GM18907 (cell line): ENCODE measurements at regions not wholly inside any gene's neighbourhood (a gene's known extent, or its start where the extent isn't known, plus 50 kb on each side); places are given as distances from the start of the nearest gene placed in this dataset.
"Not testable (repeated sequence)": the region's sequence is repeated elsewhere in the genome, so short reads cannot be mapped to it uniquely, and the experiment has no call there.

Experiments used
- ATAC-seq: cut with Tn5 transposase; IDR thresholded peaks from one replicate; pipeline ENCODE4 v1.9.1; 2021; ENCODE audit warnings: mild to moderate bottlenecking, moderate library complexity; ENCODE audit not compliant: unreplicated experiment

DNA sequence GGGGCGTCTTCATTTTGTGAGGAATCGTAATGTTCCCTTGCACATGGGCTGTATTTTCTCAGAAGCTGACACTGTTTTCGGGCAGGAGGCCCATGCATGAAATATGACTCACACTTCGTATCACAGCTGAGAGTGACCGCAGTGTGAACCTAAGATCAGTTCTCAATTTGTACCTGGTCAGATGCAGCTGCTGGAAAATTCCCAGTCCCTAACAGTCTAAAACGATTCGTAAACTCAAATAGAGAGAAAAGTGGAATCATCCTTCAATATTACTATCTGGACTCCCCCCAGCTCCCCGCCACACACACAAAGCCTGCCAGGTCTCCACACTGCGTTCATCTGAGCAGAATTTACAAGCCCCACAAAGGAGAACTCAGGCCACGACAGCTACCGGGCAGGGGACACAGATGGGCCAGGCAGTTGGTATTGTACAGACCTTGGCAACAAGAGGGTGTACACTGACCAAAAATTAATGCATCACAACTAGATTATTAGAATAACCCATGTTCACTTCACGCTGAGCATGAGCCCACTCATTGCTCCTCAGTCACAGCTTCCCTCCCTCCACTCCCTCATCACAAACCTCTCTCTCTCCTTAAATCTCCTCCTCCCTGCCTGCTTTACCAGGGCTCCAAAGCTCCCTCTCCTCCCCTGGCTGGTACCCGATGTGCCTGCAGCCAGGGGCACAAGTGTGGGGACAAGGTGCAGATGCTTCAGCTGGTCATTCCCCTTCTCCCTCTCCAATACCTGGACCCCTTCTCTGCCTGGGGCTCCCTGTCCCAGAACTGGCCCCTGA lies 488.4 kb downstream of the PREX1 start:
- ATAC-seq, result no peak

DNA sequence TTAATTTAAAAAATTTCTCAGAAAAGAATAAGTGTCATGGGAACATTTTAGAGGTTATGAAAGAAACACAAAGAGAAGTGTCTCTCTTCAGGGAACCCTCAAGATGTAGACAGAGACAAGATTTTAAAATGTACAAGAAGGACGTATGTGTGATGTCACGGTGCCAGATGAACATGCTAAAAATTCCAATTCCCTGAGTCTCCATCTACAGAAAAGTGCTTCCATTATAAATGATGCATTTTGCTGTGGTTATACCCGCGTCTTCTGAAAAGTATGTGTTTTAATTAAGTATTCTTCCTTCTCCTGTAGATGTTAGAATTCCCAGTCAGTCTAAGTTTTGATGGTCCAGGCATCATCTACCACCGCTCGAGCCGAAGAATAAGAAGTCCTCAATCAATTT lies 489.1 kb downstream of the PREX1 start:
- ATAC-seq, result no peak

DNA sequence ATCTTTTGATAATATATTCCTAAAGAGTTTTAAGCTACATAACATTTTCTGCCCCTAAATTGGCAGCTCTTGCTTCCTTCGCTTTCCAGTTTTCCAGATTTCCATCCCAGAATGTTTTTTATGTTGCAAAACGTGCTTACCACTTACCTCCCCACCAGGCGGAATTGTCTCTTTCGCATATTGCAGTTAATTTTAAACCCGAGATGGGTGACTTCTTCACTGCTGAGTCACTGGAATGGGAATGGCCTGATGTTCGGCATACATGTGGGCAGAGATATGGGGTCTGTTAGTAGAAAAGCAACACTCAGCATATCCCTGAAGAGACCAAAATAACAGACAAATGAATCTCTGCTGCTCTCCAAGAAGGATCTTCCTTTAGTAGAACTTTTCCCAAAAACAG lies 491.2 kb downstream of the PREX1 start:
- no peak for ATAC-seq

DNA sequence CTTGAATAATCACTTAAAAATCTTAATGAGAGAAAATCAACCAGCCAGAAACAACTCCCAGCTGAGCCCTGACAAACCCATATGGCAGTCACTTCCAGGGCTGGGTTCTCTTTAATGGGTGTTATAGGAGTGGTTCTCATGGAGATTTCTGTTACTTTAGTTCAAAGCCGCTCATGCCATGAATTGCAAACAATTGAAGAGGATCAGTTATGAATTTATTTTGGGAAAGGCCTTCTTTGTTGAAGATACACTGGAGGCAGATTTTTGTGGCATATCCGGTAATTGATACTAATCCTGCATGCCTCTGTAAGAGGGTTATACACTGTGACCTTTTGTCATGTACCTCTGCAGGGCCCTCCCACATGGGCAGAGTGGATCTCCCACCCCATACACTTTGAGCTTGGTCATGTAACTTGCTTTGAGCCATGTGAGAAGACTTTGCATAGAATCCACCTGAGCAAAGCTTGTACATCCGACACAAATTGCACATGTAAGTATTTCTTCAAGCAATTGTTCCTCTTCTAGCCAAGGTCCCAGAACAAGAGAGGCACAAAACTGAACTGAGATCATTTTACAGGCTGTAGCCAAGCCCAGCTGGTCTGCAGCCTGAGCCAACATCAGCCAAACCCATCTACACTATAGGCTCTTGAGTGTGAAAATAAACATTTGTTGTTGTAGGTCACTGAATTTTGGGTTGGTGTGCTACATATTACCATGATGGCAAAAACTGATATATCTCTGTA lies 492.3 kb downstream of the PREX1 start:
- ATAC-seq, result no peak

DNA sequence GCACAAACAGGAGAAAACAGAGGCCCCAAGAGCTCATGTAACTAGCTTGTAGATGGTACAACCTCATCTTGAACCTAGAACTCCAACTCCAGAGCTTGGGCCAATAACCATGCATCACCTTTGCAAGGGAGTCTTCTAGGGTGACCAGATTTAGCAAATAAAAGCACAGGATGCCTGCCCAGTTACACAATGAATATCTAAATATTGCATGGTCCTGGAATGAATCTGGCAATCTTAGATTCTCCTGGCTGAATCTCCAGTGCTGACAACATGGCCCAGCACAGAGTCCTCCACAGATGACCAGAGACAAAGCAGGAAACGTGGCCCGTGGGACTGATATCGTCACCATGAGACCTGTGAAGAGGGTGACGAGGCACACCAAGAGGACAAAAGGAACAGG lies 494.1 kb downstream of the PREX1 start:
- no peak for ATAC-seq

DNA sequence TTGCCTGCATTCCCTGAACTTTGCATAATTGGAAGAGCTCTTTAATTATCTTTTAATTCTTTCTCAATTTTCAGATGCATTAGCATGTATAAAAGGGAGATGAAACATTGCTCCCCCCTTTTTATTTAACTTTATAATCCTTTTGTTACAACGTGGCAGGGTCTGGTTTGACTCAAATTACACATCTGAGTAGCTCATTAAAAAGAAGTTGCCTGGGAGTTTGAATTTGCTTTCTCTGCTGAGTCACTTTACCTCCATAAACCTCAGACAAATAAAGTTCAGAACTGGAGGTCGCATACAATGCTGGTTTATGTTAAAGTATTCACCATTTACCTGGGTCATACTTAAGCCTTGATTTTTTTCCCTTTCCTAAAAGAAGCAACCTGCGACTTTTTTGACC lies 495.2 kb downstream of the PREX1 start:
- ATAC-seq, result no peak

DNA sequence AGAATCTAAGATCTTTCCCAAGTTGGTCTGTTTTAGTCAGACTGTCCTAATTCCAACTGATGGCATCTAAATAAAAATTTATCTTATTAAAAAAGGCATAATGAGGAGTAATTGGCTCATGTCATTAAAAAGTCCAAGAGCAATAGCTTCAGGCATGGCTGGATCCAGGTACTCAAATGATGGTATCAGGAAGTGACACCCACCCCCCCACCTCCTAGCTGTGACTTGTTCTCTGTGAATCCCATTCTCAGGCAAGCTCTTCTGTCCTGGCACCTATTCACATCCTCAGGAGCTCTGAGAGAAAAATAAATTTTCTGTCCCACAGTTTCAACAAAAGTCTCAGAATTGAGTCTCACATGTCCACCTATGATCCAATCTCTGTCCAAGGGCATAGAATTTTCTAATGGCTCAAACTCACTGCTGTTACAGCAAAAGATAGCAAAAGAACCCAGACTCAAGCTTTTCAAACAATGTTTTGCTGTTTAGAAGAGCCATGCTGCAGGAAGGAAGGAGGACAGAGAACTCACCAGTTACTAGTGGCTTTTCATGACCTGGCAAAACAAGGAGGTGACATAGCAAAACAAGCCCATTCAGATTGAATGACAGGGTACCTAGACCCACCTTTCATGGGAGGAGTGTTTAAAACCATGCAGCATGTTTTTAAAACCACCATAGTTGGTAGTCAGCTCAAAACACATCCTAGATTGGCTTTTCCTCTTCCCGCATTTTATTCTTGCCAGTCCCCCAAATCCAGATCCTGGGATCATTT lies 496.1 kb downstream of the PREX1 start:
- ATAC-seq, result no peak

DNA sequence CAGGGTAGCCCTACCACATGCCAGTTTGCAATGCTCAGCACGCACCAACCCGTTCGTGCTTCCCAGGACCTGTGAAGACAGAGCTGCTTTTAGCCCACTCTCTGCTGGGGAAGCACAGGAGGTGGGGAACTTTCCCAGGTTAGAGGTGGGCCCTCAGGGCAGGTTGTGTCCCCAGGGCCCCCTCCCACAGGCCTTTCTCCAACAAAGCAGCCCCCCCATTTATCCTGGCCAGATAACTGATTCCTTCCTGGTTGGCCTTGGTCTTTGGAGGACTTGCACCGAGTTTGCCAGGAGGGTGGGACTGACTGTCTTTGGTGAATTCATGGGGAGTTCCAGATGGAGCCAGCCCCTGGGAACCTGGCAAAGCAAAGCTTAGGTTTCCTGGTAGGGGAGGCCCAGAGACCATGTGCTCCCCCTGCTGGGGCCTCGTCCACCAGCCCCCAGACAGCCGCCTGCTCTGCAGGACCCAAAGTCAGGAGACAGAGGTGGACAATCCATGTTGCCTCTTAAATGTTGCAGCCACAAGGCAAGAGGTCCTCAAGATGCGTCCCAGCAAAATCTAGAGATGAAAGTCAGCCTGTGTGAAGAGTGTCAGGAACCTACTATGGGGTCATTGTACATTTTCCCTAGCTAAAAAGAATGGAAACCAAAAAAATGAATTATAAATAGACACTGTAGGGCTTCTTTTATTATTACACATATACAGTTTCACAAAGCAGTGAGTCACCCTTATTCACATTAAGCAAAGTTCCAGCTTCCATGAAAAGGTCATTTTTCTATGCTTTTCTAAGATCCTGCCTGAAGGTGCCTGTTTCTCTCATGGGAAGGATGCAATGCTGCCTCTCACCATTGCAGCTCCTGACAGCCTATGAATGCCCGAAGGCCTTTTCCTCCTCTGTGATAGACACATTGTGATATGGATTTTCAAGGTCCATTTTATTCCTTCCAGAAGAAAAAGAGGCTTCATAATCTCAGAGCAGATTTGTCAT lies 497.8 kb downstream of the PREX1 start:
- no peak for ATAC-seq

DNA sequence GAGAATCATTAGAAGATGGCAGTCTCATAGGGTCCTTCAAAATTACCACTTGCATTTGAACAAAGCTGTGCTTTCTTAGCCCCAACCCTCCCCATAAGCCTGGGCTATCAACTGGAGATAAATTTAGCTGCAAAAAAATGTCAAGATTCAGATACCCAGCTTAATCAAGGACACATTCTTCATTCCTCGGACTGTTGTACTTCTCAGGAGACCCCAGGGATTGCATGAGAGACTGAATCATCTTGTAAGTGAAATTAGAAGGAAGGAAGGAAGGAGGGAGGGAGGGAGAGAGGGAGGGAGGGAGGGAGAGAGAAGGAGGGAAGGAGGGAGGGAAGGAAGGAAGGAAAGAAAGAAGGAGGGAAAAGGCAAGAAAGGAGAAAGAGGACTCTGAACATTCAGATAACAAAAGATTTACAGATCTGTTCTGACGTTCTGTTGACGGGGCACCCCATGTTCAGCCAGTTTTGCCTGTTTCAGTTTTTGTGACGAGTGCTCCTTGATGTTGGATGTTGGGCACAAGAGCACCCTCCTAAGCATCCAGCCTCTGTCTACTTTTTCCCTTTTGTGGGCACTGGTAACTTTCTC lies 498.7 kb downstream of the PREX1 start:
- ATAC-seq, result no peak

DNA sequence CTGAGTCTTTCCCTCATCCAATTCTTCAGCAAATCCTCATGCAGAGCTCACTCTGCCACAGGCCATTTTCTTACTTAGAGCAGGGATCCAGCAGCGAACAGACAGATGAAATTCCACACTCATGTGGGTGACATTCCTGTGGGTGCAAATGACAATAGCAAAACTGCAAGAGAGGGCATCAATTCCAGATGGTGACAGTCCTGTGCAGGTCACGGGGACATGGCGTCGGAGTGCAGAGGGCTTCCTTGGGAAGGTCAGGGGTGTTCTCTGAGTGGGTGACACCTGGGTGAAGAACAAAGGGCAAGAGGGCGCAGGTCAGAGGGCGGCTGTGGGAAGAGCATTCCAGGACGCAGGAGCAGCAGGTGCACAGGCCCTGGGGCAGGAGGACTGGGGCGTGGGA lies 500.0 kb downstream of the PREX1 start:
- not testable (repeated sequence) for ATAC-seq

DNA sequence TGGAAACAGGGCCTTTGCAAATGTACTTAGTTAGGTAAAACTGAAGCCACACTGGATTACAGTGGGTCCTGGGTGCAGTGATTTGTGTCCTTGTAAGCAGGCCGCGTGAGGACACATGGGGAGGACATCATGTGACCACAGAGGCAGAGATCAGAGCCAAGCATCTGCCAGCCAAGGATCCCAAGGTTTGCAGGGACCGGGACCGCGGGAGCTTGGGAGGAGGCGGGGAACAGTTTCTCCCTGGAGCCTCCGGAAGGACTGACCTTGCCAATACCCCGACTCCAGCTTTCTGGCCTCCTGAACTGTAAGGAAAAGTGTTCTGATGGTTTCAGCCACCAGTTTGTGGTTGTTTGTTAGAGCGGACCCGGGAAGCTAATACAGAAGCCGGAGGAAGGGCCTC lies 500.9 kb downstream of the PREX1 start:
- ATAC-seq, result no peak

DNA sequence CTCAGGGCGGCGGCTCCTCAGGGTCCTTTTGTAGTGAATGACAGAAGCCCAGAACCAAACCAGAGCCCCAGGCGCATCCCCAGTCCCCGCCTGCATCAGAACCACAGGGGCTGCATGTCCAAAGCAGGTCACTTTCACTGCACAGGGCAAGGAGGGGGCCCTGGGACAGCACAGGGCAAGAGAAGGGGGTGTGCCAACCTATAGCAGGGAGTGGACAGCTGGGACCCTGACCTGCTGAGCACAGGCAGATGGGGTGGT lies 501.4 kb downstream of the PREX1 start:
- no peak for ATAC-seq

DNA sequence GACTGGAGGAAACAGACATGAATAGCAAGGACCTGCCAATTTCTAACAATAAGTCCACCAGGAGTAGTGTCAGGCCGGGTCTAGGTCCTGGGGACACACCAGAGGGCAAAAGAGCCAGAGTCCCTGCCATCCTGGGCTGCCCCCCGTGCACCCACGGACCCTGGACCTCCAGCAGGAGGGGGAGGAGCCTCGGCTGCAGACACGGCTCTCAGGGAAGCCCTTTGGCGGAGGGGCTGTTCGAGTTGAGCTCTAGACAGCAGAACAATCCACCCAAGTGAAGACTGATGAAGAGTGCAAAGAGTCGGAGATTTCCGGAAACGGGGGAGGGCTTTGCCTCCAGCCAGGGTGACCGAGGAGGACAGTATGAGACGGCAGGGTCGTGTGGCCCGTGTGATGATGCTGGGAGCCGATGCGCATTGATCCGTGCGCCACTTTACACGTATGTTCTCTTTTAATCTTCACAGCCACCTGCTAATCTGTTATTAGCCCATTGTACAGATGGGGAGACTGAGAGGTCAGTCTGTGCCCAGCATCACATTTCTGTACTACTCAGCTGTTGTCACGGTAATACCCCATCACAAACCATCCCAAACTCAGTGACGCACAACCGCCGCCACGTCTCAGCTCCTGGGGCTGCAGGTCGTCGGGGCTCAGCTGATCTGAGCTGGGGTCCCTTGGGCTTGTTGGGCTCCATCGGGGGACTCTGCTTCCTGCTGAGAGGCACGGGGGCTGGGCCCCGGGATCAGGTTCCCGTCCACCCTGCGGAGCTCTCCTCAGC lies 502.0 kb downstream of the PREX1 start:
- ATAC-seq, result no peak

DNA sequence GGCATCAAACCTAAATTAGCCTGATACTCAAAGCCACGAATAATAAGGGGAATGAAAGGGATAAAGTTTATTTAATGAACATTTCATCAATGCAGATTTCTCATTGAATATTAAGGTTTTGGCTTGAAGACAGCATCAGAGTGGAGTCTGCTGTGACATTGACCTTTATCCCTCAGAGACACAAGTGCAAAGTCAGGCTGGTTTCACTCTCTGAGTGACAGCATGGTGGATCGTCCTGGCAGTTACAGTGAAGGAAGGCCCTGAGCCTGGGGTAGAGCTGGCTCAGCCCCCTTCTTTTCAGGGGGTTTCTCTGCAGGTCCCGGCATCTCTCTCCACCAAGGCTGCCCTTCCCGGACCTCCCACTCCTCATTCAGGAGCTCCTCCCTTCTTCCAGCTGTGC lies 503.1 kb downstream of the PREX1 start:
- no peak for ATAC-seq

DNA sequence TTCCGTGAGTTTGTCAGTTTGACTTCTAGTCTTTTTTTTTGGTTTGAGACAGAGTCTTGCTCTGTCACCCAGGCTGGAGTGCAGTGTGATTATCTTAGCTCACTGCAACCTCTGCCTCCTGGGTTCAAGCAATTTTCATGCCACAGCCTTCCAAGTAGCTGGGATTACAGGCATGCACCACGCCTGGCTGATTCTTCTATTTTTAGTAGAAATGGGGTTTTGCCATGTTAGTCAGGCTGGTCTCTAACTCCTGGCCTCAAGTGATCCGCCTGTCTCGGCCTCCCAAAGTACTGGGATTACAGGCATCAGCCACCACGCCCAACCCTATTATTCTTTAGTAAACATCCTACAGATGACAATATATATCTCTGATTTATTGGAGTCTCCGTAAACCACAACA lies 506.5 kb downstream of the PREX1 start:
- ATAC-seq, result no peak

DNA sequence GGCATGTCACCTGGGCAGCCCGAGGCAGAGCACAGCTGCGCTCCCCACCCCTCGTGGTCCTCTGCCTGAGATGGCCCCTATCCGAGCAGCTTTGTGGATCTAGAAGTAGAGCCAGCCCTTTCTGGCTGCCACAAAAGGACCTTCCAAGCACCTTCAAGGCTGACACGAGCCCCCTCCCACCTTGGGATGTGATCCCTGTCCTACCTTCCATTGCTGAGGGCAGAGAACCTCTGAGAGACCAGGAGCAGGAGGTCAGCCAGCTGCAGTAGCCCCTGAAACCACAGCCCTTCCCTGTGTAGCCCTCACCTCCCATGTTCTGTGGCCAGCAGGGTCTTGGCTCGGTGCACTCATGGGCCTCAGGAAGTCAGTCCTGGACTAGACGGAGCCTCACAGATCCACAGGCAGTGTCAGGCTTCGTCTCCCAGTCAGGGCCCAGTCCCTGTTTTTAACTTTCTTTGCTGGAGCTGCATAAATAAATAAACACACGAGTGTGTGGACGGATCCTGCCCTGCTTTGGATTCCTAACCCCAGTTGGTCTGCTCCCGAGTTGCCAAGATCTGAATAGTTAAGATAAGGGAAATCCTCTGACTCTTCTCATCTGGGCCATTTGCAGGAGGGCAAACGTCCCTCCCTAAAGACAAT lies 507.7 kb downstream of the PREX1 start:
- no peak for ATAC-seq

DNA sequence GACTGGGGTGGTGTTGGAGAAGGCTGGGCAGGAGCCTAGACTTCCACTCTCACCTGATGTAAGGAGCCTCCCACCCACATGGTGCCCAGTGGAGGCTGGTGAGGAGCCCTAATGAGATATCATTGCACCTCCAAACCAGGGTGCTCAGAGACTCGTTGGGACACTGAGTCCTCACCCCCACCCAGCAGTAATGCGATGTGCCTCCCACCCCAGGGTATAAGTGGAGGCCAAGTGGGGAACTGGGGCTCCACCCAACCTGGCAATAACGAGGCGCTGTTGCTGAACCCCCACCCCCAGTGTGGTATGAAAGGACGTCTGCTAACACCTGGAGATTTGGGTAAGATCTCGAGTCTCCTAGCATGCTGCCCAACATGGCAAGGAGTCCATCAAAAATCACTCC lies 510.2 kb downstream of the PREX1 start:
- no peak for ATAC-seq

DNA sequence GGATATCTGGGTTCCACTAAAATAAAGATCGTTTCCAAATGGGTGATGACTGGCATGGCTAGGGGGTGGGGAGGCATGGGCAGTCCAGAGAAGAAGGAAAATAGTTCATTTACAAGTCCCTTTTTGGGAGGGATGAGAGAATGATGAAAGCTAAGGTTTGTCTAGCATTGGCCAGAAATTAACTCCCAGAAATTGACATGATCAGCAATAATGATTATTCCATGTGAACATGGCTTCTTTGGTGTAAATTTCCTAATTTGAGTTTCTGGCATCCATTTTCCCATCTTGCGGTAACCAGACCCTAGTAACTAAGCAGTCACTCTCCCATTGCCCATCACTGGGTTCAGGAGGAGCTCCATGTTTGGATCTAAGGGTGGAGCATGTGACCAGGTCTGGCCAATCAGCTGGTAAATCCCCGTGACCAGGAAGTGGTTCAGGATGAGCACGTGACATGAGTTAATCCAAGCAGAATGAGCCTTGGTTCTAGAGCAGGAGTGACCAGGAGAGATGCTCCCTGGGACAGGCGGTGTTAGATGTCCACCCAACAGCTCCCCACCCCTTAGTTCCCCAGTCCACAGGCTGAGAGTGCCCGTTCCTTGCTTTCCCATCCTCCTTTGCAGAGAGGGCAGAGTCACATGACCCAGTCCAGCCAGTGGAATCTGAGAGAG lies 512.7 kb downstream of the PREX1 start:
- no peak for ATAC-seq

DNA sequence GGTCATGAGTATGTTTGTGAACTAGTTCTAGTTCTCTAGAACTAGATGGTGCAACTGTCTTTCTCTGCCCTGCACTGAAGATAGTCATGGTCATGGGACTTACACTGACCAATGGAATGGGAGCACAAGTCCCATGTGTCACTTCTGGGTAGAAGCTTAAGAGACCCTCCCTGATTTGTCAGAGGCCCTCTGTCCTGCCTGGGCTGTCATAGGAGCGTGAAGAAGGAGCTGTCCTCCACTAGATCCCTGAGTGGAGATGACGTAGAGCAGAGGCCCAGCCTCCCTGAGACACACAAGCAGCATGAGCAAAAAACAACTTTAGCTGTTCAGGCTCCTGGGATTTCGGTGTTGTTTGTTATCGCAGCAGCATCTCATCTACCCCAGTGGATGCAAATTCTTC lies 514.5 kb downstream of the PREX1 start:
- no peak for ATAC-seq
